ENCODE measurements at regions not wholly inside any gene's neighbourhood (a gene's known extent, or its start where the extent isn't known, plus 50 kb on each side); places are given as distances from the start of the nearest gene placed in this dataset.

DNA sequence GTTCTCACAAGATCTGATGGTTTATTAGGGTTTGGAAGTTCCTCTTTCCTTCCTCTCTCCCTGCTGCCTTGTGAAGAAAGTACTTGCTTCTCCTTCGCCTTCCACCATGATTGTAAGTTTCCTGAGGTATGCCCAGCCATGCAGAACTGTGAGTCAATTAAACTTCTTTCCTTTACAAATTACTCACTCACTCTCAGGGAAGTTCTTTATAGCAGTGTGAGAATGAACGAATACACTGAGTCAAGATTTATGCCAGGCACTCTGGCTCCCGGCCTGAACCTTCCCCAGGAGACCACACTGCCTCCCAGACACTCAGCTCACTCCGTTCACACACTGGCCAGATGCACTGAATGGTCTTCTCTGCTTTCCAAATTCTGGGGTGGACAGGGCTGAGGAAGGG, 308.3 kb upstream of the AJAP1 start:
- no peak overlapping the region for H3K4me3 ChIP-seq (ENCODE audit: insufficient read depth, low read depth, low read length)
- H3K36me3 ChIP-seq (replicated peaks; ENCODE audit: control insufficient read depth, insufficient read depth, low read length), result no peaks in the 10 kb centered on the region
- DNase-seq, result no peak
- no peaks in the 10 kb centered on the region for H3K27me3 ChIP-seq (ENCODE audit: control insufficient read depth, insufficient read depth, low read length)

DNA sequence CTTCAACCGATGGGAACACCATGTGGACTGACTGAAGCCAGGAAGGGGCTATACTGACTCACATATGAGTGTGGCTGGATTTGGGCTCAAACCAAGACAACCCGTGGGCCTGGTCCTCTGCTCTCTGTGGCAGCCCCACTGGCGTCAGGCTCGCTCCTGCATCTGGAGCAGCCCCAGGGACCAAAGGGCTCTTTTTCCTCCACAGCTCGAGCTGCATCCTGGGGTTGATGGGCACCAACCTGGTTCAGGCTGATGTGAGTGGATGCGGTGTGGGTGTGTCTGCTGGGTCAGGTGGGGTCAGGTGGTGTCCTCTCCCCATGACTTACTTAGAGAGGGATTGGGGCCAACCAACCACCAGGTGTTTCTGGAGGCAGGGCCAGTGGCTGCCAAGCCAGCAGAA, 303.0 kb upstream of the AJAP1 start:
- no peak overlapping the region for H3K4me3 ChIP-seq (ENCODE audit: insufficient read depth, low read depth, low read length)
- H3K36me3 ChIP-seq (replicated peaks; ENCODE audit: control insufficient read depth, insufficient read depth, low read length), result no peaks in the 10 kb centered on the region
- no peaks in the 10 kb centered on the region for H3K27me3 ChIP-seq (ENCODE audit: control insufficient read depth, insufficient read depth, low read length)
- DNase-seq, result no peak

DNA sequence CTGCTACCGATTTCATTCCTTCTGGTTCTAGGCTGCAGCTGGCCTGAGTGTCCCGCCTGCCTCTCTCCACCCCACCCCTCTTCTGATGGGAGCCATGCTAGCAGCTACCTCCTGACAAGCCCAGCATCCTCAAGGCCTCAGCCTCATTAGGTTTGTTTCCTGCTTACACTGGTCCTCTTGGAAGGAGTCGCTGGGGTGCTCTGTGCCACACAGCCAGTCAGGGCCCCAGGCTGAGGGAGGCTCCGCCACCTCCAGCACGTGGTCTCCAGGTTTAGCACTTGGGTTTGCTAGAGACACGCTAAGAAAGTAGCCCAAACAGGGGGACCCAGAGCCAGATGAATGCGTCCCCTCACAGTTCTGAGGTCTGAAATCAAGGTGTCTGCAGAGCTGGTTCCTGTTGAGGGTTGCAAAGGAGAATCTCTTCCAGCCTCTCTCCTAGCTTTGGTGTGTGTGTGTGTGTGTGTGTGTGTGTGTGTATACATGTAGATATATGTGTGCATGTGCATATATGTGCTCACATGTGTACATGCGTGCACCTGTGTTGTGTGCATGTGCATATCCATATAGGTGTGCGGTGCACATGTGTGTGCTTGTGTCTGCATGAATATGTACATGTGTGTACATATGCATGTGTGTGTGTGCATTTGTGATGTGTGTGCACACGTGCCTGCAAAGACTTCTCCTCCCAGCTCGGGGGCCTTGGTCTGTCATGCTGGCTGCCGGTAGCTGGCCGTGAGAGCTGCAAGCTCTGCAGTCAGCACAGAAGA, 301.1 kb upstream of the AJAP1 start:
- Histone ChIP-seq H3K4me3 (ENCODE audit: insufficient read depth, low read depth, low read length) (no peak overlapping the region), H3K36me3 (replicated peaks; ENCODE audit: control insufficient read depth, insufficient read depth, low read length) (no peaks in the 10 kb centered on the region), H3K27me3 (ENCODE audit: control insufficient read depth, insufficient read depth, low read length) (no peaks in the 10 kb centered on the region; the same call in 1 of the 2 replicates)
- DNase-seq, result no peak

DNA sequence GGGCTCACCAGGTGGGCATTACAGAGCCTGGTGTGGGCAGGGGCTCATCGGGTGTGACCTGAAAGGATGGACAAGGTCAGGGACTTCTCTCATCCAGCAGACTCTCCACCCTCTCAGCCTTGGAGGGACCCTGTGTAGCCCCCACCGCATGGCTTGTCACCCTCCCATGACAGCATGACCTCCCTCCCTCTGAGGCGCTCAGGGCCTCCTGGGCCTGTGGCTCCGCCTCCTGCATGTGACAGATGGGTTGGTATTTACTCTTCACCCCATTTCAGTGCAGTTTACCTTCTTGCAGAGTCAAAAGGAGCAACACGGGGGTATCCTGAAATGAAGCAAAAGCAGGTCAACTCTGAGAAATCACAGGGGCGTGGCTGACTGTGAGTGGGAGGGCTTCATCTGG, 298.6 kb upstream of the AJAP1 start:
- H3K4me3 ChIP-seq (ENCODE audit: insufficient read depth, low read depth, low read length), result no peak overlapping the region
- H3K36me3 ChIP-seq (replicated peaks; ENCODE audit: control insufficient read depth, insufficient read depth, low read length), result no peaks in the 10 kb centered on the region
- no peaks in the 10 kb centered on the region; the same call in 1 of the 2 replicates for H3K27me3 ChIP-seq (ENCODE audit: control insufficient read depth, insufficient read depth, low read length)
- DNase-seq, result no peak

DNA sequence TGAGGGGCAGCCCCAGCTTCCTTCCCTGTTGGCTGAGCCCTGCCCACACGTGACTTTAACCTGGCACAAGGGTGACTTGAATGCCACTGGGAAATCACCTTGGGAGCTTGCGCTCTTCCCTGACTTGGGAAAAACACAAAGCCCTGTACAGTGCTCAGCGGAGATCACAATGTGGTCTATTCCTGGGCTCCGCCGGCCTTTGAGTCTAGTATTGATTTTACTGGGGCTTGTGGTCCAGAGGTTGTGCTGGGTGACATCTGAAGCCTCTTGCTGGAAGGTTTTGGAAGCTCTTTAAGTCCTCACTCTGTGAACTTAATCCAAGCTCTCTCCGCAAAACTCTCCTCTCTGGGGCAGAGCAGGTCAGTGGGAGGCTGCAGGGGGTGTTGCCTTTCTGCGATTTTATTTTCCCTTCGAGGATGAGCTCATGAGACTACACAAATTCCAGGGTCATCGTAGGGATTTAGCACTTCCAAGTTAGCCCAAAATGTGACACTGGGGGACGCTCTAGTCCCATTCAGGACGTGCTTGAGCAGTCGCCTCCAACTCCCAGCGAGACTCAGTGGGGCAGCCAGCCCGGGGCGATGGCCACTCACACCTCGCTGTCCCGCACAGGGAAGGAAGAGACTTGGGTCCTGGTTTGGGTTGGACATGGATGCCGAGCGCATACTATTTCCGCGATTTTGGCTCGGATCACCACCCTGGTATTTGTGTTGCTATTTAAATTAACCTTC, 291.9 kb upstream of the AJAP1 start:
- Histone ChIP-seq H3K4me3 (ENCODE audit: insufficient read depth, low read depth, low read length) (no peak overlapping the region), H3K36me3 (replicated peaks; ENCODE audit: control insufficient read depth, insufficient read depth, low read length) (no peaks in the 10 kb centered on the region), H3K27me3 (ENCODE audit: control insufficient read depth, insufficient read depth, low read length) (no peaks in the 10 kb centered on the region; the same call in 1 of the 2 replicates)
- DNase-seq, result peak; percentile 54

DNA sequence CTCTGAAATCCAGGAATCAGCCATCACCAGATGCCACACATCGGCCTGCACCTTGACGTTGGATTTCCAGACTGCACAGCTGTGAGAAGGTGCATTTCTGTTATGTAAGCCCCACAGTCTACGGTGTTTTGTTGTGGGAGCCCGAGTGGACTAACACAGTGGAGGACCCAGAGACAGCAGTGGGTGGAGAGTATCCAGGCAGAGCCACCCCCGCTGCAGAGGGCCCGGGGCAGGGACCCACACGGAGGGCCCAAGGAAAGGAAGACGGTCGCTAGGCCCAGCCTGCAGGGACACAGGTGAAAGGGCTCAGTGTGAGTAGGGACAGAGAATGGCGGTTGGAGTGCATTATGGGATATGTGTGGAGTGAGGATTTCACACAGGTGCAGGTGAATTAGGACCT, 288.3 kb upstream of the AJAP1 start:
- DNase-seq, result no peak

DNA sequence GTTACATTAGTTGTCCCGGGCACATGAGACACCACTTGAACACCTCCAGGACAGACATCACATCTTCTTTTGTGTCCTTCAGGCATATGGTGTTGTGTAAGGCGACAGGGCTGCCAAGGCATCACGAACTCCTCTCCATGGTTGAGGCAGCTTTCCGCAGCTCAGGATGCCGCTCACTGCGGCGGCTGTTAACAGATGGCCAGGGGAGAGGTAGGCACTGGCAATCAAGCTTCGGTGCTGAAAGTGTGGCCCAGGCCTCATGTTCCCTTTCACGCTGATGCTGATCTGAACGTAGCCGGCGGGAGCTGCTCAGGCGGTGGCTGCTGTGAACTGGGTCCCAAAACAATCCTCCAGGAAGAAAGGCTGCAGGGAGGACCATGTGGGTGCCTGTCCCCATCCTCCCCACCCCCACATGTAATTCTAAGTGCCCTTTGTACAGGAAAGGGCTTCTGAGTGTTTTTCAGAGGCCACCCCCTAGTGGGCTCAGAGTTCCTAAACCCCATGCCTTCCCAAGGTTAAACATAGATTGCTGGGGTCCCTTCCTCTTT, 287.1 kb upstream of the AJAP1 start:
- DNase-seq, result no peak
- Histone ChIP-seq H3K36me3 (replicated peaks; ENCODE audit: control insufficient read depth, insufficient read depth, low read length) (no peaks in the 10 kb centered on the region), H3K4me3 (ENCODE audit: insufficient read depth, low read depth, low read length) (no peak overlapping the region), H3K27me3 (ENCODE audit: control insufficient read depth, insufficient read depth, low read length) (no peaks in the 10 kb centered on the region)

More for the DNA sequence above, 288.3 kb upstream of the AJAP1 start:
- Histone ChIP-seq H3K4me3 (ENCODE audit: insufficient read depth, low read depth, low read length) (no peak overlapping the region), H3K27me3 (ENCODE audit: control insufficient read depth, insufficient read depth, low read length) (no peaks in the 10 kb centered on the region), H3K36me3 (replicated peaks; ENCODE audit: control insufficient read depth, insufficient read depth, low read length) (no peaks in the 10 kb centered on the region)

DNA sequence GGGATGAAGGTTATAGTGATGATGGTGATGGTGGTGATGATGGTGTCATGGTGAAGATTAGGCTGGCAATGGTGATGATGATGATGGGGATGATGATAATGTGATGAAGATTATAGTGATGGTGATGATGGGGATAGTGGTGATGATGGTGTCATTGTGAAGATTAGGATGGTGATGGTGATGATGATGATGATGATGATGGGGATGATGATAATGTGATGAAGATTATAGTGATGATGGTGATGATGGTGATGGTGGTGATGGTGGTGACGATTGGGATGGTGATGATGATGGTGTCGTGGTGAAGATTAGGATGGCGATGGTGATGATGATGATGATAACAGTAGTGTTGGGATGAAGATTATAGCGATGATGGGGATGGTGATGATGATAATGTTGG, 285.1 kb upstream of the AJAP1 start:
- DNase-seq, result no peak
- Histone ChIP-seq H3K4me3 (ENCODE audit: insufficient read depth, low read depth, low read length) (no peak overlapping the region), H3K27me3 (ENCODE audit: control insufficient read depth, insufficient read depth, low read length) (no peaks in the 10 kb centered on the region), H3K36me3 (replicated peaks; ENCODE audit: control insufficient read depth, insufficient read depth, low read length) (no peaks in the 10 kb centered on the region)

DNA sequence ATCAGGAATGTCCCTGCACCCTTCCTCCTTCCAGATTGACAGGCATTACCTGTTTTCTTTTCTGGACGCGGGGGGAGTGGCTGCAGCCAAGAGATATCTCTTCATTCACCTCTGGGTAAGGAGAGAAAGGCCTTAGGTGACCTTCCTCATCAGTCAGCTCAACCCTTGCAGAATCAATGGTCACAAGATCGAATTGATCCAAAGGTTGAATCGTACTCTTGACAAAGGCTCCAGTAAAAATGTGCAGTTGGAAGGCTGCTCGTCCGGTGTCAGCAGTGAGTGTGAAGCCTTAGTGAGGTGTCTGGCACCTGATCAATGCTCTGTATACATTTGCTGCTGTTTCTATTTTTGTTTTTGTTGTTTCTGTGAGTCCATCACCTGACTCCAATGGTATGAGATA, 282.6 kb upstream of the AJAP1 start:
- no peak overlapping the region for H3K4me3 ChIP-seq (ENCODE audit: insufficient read depth, low read depth, low read length)
- no peaks in the 10 kb centered on the region for H3K36me3 ChIP-seq (replicated peaks; ENCODE audit: control insufficient read depth, insufficient read depth, low read length)
- no peak for DNase-seq

DNA sequence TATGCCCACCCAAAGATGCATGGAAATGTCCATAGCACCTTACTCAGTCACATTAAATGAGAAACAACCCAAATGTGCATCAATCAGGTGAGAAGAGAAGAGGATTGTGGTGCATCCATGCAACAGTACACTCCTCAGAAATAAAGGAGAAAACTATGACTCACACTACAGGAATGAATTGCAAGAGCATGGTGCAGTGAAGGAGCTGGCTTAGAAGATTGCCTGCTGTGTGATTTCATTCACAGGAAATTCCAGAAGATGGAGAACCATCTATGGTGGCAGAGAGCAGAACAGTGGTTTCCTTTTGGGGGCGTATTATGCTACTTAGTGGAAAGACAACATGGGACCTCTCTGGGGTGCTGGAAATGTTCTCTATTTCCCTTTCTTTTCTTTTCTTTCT, 278.6 kb upstream of the AJAP1 start:
- H3K4me3 ChIP-seq (ENCODE audit: insufficient read depth, low read depth, low read length), result no peak overlapping the region
- H3K36me3 ChIP-seq (replicated peaks; ENCODE audit: control insufficient read depth, insufficient read depth, low read length), result no peaks in the 10 kb centered on the region
- no peak for DNase-seq
- no peaks in the 10 kb centered on the region for H3K27me3 ChIP-seq (ENCODE audit: control insufficient read depth, insufficient read depth, low read length)

More for the DNA sequence above, 282.6 kb upstream of the AJAP1 start:
- no peaks in the 10 kb centered on the region for H3K27me3 ChIP-seq (ENCODE audit: control insufficient read depth, insufficient read depth, low read length)

DNA sequence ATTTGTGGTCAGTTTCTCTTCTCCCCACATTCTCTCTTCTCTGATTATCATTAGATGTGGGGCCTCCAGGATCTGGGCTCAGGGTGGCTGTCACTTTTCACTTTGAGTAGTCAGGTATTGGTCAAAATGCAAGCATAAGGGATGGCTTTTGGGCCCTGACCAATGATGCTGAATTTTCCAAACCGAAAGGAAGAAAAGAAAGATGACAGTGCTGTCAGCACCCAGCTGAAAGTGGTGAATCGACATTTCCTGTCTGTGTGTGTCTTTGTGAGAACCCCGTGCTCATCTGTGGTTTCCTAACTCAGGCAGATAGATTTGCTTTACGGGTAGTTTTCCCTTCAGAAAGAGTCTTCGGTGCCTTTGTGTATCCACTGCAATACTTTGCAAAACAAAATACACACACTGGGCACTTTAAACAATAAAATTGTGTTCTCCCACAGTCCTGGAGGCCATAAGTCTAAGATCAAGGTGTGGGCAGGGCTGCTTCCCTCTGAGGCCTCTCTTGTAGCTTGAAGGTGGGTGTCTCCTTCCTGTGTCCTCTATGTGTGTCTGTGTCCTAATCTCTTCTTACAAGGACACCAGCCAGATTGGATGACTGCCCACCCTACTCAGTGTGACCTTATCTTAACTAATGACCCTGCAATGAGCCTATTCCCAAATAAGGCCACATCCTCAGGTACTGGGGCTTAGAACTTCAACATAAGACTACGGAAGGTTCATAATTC, 274.8 kb upstream of the AJAP1 start:
- Histone ChIP-seq H3K4me3 (ENCODE audit: insufficient read depth, low read depth, low read length) (no peak overlapping the region), H3K36me3 (replicated peaks; ENCODE audit: control insufficient read depth, insufficient read depth, low read length) (no peaks in the 10 kb centered on the region), H3K27me3 (ENCODE audit: control insufficient read depth, insufficient read depth, low read length) (no peaks in the 10 kb centered on the region)
- no peak for DNase-seq

DNA sequence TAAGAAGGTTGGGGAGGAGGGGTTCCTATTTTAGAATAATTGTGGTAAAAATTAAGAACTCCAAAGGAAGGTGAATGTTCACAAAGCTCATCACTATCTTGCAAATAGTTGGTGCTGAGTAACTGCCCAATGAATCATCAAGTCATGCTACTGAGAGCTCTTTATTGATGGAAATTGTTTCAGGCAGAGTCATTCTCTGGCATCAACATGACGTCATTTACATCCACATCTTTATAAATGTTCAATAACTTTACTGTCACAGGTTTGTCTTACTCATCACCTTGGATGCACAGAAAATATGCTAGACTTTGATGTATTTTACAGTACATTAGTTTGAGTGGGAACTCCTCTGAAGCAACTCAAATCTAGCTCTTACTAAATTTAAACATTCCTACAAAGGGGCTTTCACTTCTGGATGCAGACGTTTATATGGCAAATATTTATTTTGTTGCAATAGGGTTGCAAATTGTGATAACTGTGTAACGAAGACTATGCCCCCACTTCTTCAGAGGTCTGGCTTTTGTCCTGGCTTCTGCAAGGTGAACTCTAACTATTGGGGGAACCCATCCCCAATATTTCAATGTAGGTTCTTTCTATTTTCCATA, 273.7 kb upstream of the AJAP1 start:
- no peak overlapping the region for H3K4me3 ChIP-seq (ENCODE audit: insufficient read depth, low read depth, low read length)
- no peaks in the 10 kb centered on the region for H3K27me3 ChIP-seq (ENCODE audit: control insufficient read depth, insufficient read depth, low read length)
- H3K36me3 ChIP-seq (replicated peaks; ENCODE audit: control insufficient read depth, insufficient read depth, low read length), result no peaks in the 10 kb centered on the region
- DNase-seq, result no peak

DNA sequence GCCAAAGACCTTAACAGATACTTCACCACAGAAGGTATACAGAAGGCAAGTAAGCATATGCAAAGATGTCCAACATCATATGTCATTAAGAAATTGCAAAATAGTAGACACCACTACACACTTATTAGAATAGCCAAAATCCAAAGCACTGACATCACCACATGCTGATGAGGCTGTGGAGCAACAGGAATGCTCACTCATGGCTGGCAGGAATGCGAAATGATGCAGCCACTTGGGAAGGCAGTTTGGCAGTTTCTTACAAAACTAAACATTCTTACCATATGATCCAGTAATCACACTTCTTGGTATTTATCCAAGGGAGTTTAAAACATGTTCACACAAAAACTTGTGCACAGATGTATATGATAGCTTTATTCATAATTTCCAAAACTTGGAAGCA, 261.2 kb upstream of the AJAP1 start:
- DNase-seq, result no peak
- no peaks in the 10 kb centered on the region for H3K36me3 ChIP-seq (replicated peaks; ENCODE audit: control insufficient read depth, insufficient read depth, low read length)
- H3K27me3 ChIP-seq (ENCODE audit: control insufficient read depth, insufficient read depth, low read length), result no peaks in the 10 kb centered on the region
- no peak overlapping the region for H3K4me3 ChIP-seq (ENCODE audit: insufficient read depth, low read depth, low read length)

DNA sequence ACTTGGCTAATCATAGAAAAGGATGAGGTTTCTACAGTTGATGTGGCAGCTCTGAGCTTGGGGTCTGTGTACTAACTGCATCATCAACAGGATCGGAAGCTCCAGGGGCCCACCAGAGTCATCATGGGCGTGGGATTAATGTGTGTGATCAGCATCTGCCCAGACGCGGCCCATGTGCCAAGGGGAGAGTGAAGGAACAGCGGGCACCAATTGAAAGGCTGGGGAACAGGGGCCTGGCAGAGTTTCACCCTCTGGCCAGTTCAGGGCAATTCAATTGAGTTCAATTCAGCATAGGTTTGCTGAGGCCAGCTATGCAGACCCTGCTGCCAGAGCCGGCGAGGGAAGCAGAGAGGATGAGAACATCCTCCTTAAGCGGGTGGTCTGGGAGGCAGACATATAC, 260.0 kb upstream of the AJAP1 start:
- H3K27me3 ChIP-seq (ENCODE audit: control insufficient read depth, insufficient read depth, low read length), result no peaks in the 10 kb centered on the region; the same call in 1 of the 2 replicates
- DNase-seq, result no peak
- no peak overlapping the region for H3K4me3 ChIP-seq (ENCODE audit: insufficient read depth, low read depth, low read length)
- H3K36me3 ChIP-seq (replicated peaks; ENCODE audit: control insufficient read depth, insufficient read depth, low read length), result no peaks in the 10 kb centered on the region
